Endodermal cell (in vitro differentiated cells): ENCODE measurements at regions not wholly inside any gene's neighbourhood (a gene's known extent, or its start where the extent isn't known, plus 50 kb on each side); places are given as distances from the start of the nearest gene placed in this dataset.
"Not testable (repeated sequence)": the region's sequence is repeated elsewhere in the genome, so short reads cannot be mapped to it uniquely, and the experiment has no call there.

ENCODE experiments used
- DNase-seq: peaks from one replicate; pipeline ENCODE4 v3.0.0-alpha.2; 2017
- H3K27ac ChIP-seq: 2 replicates; pipeline ENCODE4 v1.5.1; 2013; ENCODE audit warnings: mild to moderate bottlenecking, low read depth, low read length, moderate library complexity
- H3K27me3 ChIP-seq: 2 replicates; pipeline ENCODE4 v1.6.1; 2013; ENCODE audit warnings: mild to moderate bottlenecking, low read length, moderate library complexity; ENCODE audit not compliant: insufficient read depth, control insufficient read depth, poor library complexity, severe bottlenecking
- H3K36me3 ChIP-seq: 2 replicates; pipeline ENCODE4 v1.7.0; 2013; ENCODE audit warnings: mild to moderate bottlenecking, low read length, moderate library complexity; ENCODE audit not compliant: control insufficient read depth, insufficient read depth
- H3K4me1 ChIP-seq: one replicate; pipeline ENCODE4 v1.7.0; 2013; ENCODE audit warnings: low read length; ENCODE audit not compliant: control insufficient read depth, insufficient read depth
- H3K4me3 ChIP-seq: 2 replicates; pipeline ENCODE4 v1.5.1; 2013; ENCODE audit warnings: mild to moderate bottlenecking, low read length, moderate library complexity
- H3K9ac ChIP-seq: 2 replicates; pipeline ENCODE4 v1.6.1; 2013; ENCODE audit warnings: mild to moderate bottlenecking, low read length, moderate library complexity; ENCODE audit not compliant: poor library complexity, severe bottlenecking; ENCODE audit errors: extremely low read depth
- H3K9me3 ChIP-seq: 2 replicates; pipeline ENCODE4 v1.6.1; 2013; ENCODE audit warnings: mild to moderate bottlenecking, low read length, moderate library complexity; ENCODE audit not compliant: control insufficient read depth
- H3K27ac Mint-ChIP-seq: 2 replicates; pipeline ENCODE4 v1.8.0; 2020; ENCODE audit warnings: mixed read lengths
- H3K27me3 Mint-ChIP-seq: 2 replicates; pipeline ENCODE4 v1.8.0; 2021; ENCODE audit warnings: mild to moderate bottlenecking, mixed read lengths; ENCODE audit not compliant: insufficient read depth
- H3K36me3 Mint-ChIP-seq: 2 replicates; pipeline ENCODE4 v1.8.0; 2020; ENCODE audit warnings: low read depth, mixed read lengths
- H3K4me1 Mint-ChIP-seq: 2 replicates; pipeline ENCODE4 v1.8.0; 2020; ENCODE audit warnings: mixed read lengths
- H3K4me3 Mint-ChIP-seq: 2 replicates; pipeline ENCODE4 v1.8.0; 2020; ENCODE audit warnings: mild to moderate bottlenecking, moderate library complexity, mixed read lengths
- H3K9me3 Mint-ChIP-seq: 2 replicates; pipeline ENCODE4 v1.8.0; 2020; ENCODE audit warnings: mild to moderate bottlenecking, mixed read lengths
- WGBS, 2 experiments: methylation state at CpG; one replicate each; pipeline versions ENCODE4 v1.1.5 to v1.1.7; 2013; ENCODE audit warnings: missing lambda C conversion rate in 2 of 2, mixed read lengths in 1 of 2; ENCODE audit not compliant: insufficient coverage in 1 of 2, insufficient read length in 1 of 2; 5-methylcytosine and 5-hydroxymethylcytosine counted together
- TF ChIP-seq, protein P1 (sequence below): fragments of 200-600 bp; sonication (generic); conservative IDR thresholded peaks from 2 replicates; pipeline ENCODE4 v1.5.0; 2021; ENCODE audit warnings: antibody characterized with exemption, mild to moderate bottlenecking

DNA sequence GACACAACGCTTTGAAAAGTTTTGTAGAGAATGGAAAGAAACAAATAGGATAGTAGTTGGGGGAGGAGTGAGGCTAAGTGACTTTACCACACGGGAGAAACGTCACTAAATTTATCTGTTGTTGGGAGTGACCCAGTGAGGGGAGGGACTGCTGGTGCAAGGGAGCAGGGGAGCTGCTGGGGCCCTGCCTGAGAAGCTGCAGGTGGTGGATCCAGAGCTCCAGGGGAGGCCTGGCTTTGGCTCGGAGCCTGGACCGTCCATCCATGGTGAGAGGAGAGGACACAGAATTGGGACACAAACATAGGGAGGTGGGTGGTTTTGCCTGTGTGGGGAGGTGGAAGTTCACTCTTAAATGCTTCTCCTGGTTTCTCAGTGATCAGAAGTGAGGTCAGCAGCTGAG is 107.6 kb downstream of the GOSR1 start:
- TF ChIP-seq, protein P1, sequence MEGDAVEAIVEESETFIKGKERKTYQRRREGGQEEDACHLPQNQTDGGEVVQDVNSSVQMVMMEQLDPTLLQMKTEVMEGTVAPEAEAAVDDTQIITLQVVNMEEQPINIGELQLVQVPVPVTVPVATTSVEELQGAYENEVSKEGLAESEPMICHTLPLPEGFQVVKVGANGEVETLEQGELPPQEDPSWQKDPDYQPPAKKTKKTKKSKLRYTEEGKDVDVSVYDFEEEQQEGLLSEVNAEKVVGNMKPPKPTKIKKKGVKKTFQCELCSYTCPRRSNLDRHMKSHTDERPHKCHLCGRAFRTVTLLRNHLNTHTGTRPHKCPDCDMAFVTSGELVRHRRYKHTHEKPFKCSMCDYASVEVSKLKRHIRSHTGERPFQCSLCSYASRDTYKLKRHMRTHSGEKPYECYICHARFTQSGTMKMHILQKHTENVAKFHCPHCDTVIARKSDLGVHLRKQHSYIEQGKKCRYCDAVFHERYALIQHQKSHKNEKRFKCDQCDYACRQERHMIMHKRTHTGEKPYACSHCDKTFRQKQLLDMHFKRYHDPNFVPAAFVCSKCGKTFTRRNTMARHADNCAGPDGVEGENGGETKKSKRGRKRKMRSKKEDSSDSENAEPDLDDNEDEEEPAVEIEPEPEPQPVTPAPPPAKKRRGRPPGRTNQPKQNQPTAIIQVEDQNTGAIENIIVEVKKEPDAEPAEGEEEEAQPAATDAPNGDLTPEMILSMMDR = no peak
- DNase-seq = no peak
- no peaks in the 10 kb centered on the region for H3K9me3 Mint-ChIP-seq
- Histone ChIP-seq H3K27me3 (no peaks in the 10 kb centered on the region), H3K4me3 (no peak overlapping the region), H3K27ac (no peak overlapping the region), H3K9ac (no peak overlapping the region), H3K36me3 (no peaks in the 10 kb centered on the region), H3K9me3 (no peaks in the 10 kb centered on the region), H3K4me1 (no peaks in the 10 kb centered on the region)
- no peak overlapping the region for H3K27ac Mint-ChIP-seq
- no peaks in the 10 kb centered on the region for H3K36me3 Mint-ChIP-seq
- H3K27me3 Mint-ChIP-seq = no peaks in the 10 kb centered on the region
- H3K4me3 Mint-ChIP-seq = no peak overlapping the region
- 67 to 81% methylated on average over 1 to 5 of the region's 5 CpGs for WGBS, 2 experiments
- H3K4me1 Mint-ChIP-seq = peaks cover 4% of the 10 kb centered on the region

GRCh38 chr17:30580916-30581315 is 103.7 kb downstream of the GOSR1 start:
- TF ChIP-seq, protein P1 = no peak
- no peak for DNase-seq
- H3K4me3 Mint-ChIP-seq = no peak overlapping the region
- no peaks in the 10 kb centered on the region for H3K4me1 ChIP-seq
- H3K9me3 Mint-ChIP-seq = no peaks in the 10 kb centered on the region
- no peaks in the 10 kb centered on the region for H3K36me3 ChIP-seq
- no peak overlapping the region for H3K4me3 ChIP-seq
- H3K9ac ChIP-seq = no peak overlapping the region
- no peaks in the 10 kb centered on the region for H3K27me3 ChIP-seq
- H3K36me3 Mint-ChIP-seq = no peaks in the 10 kb centered on the region
- no peaks in the 10 kb centered on the region for H3K27me3 Mint-ChIP-seq
- H3K27ac Mint-ChIP-seq = no peak overlapping the region
- H3K27ac ChIP-seq = no peak overlapping the region
- H3K4me1 Mint-ChIP-seq = peaks cover 3% of the 10 kb centered on the region
- whole genome bisulfite sequencing, 2 experiments = 100% methylated on average over 1 to 2 of the region's 2 CpGs
- H3K9me3 ChIP-seq = no peaks in the 10 kb centered on the region

GRCh38 chr17:30579610-30580315 is 102.6 kb downstream of the GOSR1 start:
- Mint-ChIP-seq H3K27ac (no peak overlapping the region), H3K4me1 (peaks cover 3% of the 10 kb centered on the region), H3K27me3 (no peaks in the 10 kb centered on the region), H3K9me3 (no peaks in the 10 kb centered on the region), H3K4me3 (no peak overlapping the region), H3K36me3 (no peaks in the 10 kb centered on the region)
- H3K9me3 ChIP-seq = no peaks in the 10 kb centered on the region
- H3K9ac ChIP-seq = no peak overlapping the region
- H3K4me1 ChIP-seq = no peaks in the 10 kb centered on the region
- H3K27ac ChIP-seq = no peak overlapping the region
- no peaks in the 10 kb centered on the region for H3K27me3 ChIP-seq
- 88 to 93% methylated on average over 3 to 5 of the region's 5 CpGs for WGBS, 2 experiments
- no peaks in the 10 kb centered on the region for H3K36me3 ChIP-seq
- H3K4me3 ChIP-seq = no peak overlapping the region
- peak; percentile 54 for DNase-seq
- TF ChIP-seq, protein P1 = no peak

- H3K27ac ChIP-seq, H3K9me3 ChIP-seq, H3K9ac ChIP-seq, H3K36me3 Mint-ChIP-seq, H3K27ac Mint-ChIP-seq, H3K9me3 Mint-ChIP-seq, H3K36me3 ChIP-seq, H3K27me3 Mint-ChIP-seq, H3K27me3 ChIP-seq, H3K4me3 Mint-ChIP-seq, H3K4me3 ChIP-seq, H3K4me1 Mint-ChIP-seq, H3K4me1 ChIP-seq: not testable (repeated sequence)
- WGBS, 2 experiments = 91 to 97% methylated on average over 5 to 9 of the region's 9 CpGs
- DNase-seq = peak; percentile 38
Observed at GRCh38 chr17:30578015-30578717, 101.0 kb downstream of the GOSR1 start.
